Stimulated activated CD4-positive, alpha-beta T cell treated with anti-CD3 and anti-CD28 coated beads, Interleukin-12 subunit alpha, Interleukin-12 subunit beta, amount 100 ng/mL, for 4 hours (primary cell): ENCODE measurements at regions not wholly inside any gene's neighbourhood (a gene's known extent, or its start where the extent isn't known, plus 50 kb on each side); places are given as distances from the start of the nearest gene placed in this dataset.

Experiments used
- DNase-seq: peaks from one replicate; pipeline ENCODE4 v3.0.0-alpha.2; 2020

- DNase-seq, result no peak
Measured at GRCh38 chr6:169839029-169839481, 87.6 kb downstream of the ERMARD start.

GRCh38 chr6:169838346-169839028 is 87.1 kb downstream of the ERMARD start:
- no peak for DNase-seq

- DNase-seq, result no peak
Measured at GRCh38 chr6:169837529-169838250, 86.3 kb downstream of the ERMARD start.

GRCh38 chr6:169833258-169833794 is 81.9 kb downstream of the ERMARD start:
- no peak for DNase-seq

- DNase-seq, result no peak
Measured at GRCh38 chr6:169832247-169832948, 81.0 kb downstream of the ERMARD start.

- DNase-seq, result peak; percentile 69
Measured at GRCh38 chr6:169831450-169832246, 80.2 kb downstream of the ERMARD start.
